Spleen (tissue), 11 donors: ENCODE measurements at regions not wholly inside any gene's neighbourhood (a gene's known extent, or its start where the extent isn't known, plus 50 kb on each side); places are given as distances from the start of the nearest gene placed in this dataset.

Experiments used
- DNase-seq: peaks from one replicate; pipeline ENCODE4 v3.0.0-alpha.2; 2020
- H3K27ac ChIP-seq, 8 donors: fragments of 200-600 bp; sonication (generic) in 7 of 8; 1 replicate in 4 of 8; 2 replicates in 4 of 8; pipeline versions ENCODE4 v1.5.0 to v1.8.0; 2016 to 2021; ENCODE audit warnings: inconsistent platforms in 4 of 8, mild to moderate bottlenecking in 4 of 8, moderate library complexity in 1 of 8
- H3K27me3 ChIP-seq, 7 donors: fragments of 200-600 bp; sonication (generic) in 6 of 7; replicated peaks in 1 of 7; 1 replicate in 4 of 7; 2 replicates in 3 of 7; pipeline versions ENCODE4 v1.5.0 to v1.8.0; 2016 to 2021; ENCODE audit warnings: inconsistent platforms in 3 of 7, mild to moderate bottlenecking in 1 of 7
- H3K36me3 ChIP-seq, 6 donors: fragments of 200-600 bp; sonication (generic) in 5 of 6; 1 replicate in 4 of 6; 2 replicates in 2 of 6; pipeline versions ENCODE4 v1.5.0 to v1.8.0; 2016 to 2021; ENCODE audit warnings: inconsistent platforms in 2 of 6
- H3K4me1 ChIP-seq, 6 donors: fragments of 200-600 bp; sonication (generic) in 5 of 6; 1 replicate in 3 of 6; 2 replicates in 3 of 6; pipeline versions ENCODE4 v1.5.0 to v1.8.0; 2016 to 2021; ENCODE audit warnings: inconsistent platforms in 3 of 6
- H3K4me3 ChIP-seq, 8 donors: fragments of 200-600 bp; sonication (generic) in 7 of 8; 1 replicate in 4 of 8; 2 replicates in 4 of 8; pipeline versions ENCODE4 v1.5.0 to v1.8.0; 2016 to 2021; ENCODE audit warnings: inconsistent platforms in 4 of 8, mild to moderate bottlenecking in 4 of 8, moderate library complexity in 2 of 8
- H3K9me3 ChIP-seq, 8 donors: fragments of 200-600 bp; sonication (generic) in 7 of 8; 1 replicate in 4 of 8; 2 replicates in 4 of 8; pipeline versions ENCODE4 v1.5.0 to v1.8.0; 2016 to 2021; ENCODE audit warnings: inconsistent platforms in 4 of 8
- CTCF ChIP-seq, 11 experiments: fragments of 200-600 bp in 7 of 11; fragments of 450-650 bp in 4 of 11; sonication (generic) in 4 of 11; IDR thresholded peaks in 8 of 11; conservative IDR thresholded peaks in 3 of 11; 1 replicate in 7 of 11; 2 replicates in 4 of 11; pipeline versions ENCODE4 v1.4.0 to v1.8.0; 2016 to 2021; ENCODE audit warnings: antibody characterized with exemption in 11 of 11, inconsistent platforms in 4 of 11, mild to moderate bottlenecking in 1 of 11
- POLR2A ChIP-seq, 3 donors: fragments of 450-650 bp; IDR thresholded peaks; one replicate each; pipeline ENCODE4 v1.5.1; 2017; ENCODE audit warnings: antibody characterized with exemption in 3 of 3, mild to moderate bottlenecking in 1 of 3
- POLR2AphosphoS5 ChIP-seq, 3 donors: sonication (generic); formaldehyde crosslinking; IDR thresholded peaks; one replicate each; pipeline ENCODE4 v1.5.1; 2017; ENCODE audit warnings: antibody characterized with exemption in 3 of 3
- WGBS, 5 donors: extraction: QIAGEN DNeasy Blood & Tissue Kit in 3 of 5; methylation state at CpG; one replicate each; pipeline versions ENCODE4 v1.1.5 to v1.1.7; 2013 to 2018; 5-methylcytosine and 5-hydroxymethylcytosine counted together
- intact Hi-C: fragments of 100-400 bp; cut with DNase I; formaldehyde crosslinking; loops from one replicate; pipeline ENCODE4 v1.15.0; 2023; ENCODE audit warnings: low total_unique reads
- donor health status: healthy with polysubstance abuse.
- donor health status: DM: no; HTN: no; CAD: no; lungs with moderate emphysema.
- donor health status: DM: no; HTN: no; CAD: no.
- donor health status: Bipolar disorder and iron deficiency.
- donor health status: healthy.
- donor health status: DM: no; HTN: no; CAD: no.
- donor health status: DM: yes; HTN: yes; CAD: no.

- DNase-seq: no peak
- 84 to 94% (median 93%) methylated on average over 6 of the region's 6 CpGs for WGBS, 5 donors
- intact Hi-C loops: no loop called here
- peaks cover 0 to 10% (median 0%) of the 10 kb centered on the region in 6 donors for H3K4me1 ChIP-seq
- no peak for TF ChIP-seq POLR2AphosphoS5 (IDR thresholded peaks at IDR 0.05)
- no peak for TF ChIP-seq POLR2A (IDR thresholded peaks at IDR 0.05)
- no peak for TF ChIP-seq CTCF (IDR thresholded peaks at IDR 0.05 in 8 of 11, conservative IDR thresholded peaks at IDR 0.05 in 3 of 11)
- H3K4me3 ChIP-seq: no peak overlapping the region
- H3K36me3 ChIP-seq: no peaks in the 10 kb centered on the region
- no peak overlapping the region for H3K27ac ChIP-seq
- H3K27me3 ChIP-seq: no peaks in the 10 kb centered on the region
- H3K9me3 ChIP-seq: peaks cover 0 to 8% (median 0%) of the 10 kb centered on the region in 8 donors
Observed at GRCh38 chr6:156351346-156351966, 425.7 kb upstream of the ARID1B start.

GRCh38 chr6:156350337-156350736 is 426.8 kb upstream of the ARID1B start:
- WGBS, 5 donors: 77 to 93% (median 86%) methylated on average over 4 of the region's 4 CpGs
- intact Hi-C loops: no loop called here
- Histone ChIP-seq H3K4me1 (peaks cover 0 to 10% (median 0%) of the 10 kb centered on the region in 6 donors), H3K27ac (no peak overlapping the region), H3K36me3 (no peaks in the 10 kb centered on the region), H3K9me3 (peaks cover 0 to under 1% (median 0%) of the 10 kb centered on the region in 8 donors), H3K27me3 (no peaks in the 10 kb centered on the region), H3K4me3 (no peak overlapping the region)
- TF ChIP-seq POLR2AphosphoS5 (IDR thresholded peaks at IDR 0.05) (no peak), CTCF (IDR thresholded peaks at IDR 0.05 in 8 of 11, conservative IDR thresholded peaks at IDR 0.05 in 3 of 11) (no peak), POLR2A (IDR thresholded peaks at IDR 0.05) (no peak)
- DNase-seq: no peak

GRCh38 chr6:156348849-156349248 is 428.3 kb upstream of the ARID1B start:
- Histone ChIP-seq H3K27me3 (no peaks in the 10 kb centered on the region), H3K9me3 (no peaks in the 10 kb centered on the region), H3K4me1 (peaks cover 0 to 10% (median 0%) of the 10 kb centered on the region in 6 donors), H3K36me3 (no peaks in the 10 kb centered on the region), H3K27ac (no peak overlapping the region), H3K4me3 (no peak overlapping the region)
- 52 to 86% (median 77%) methylated on average over 2 of the region's 2 CpGs for WGBS, 5 donors
- intact Hi-C loops: no loop called here
- no peak for DNase-seq
- TF ChIP-seq POLR2A (IDR thresholded peaks at IDR 0.05) (no peak), CTCF (IDR thresholded peaks at IDR 0.05 in 8 of 11, conservative IDR thresholded peaks at IDR 0.05 in 3 of 11) (no peak), POLR2AphosphoS5 (IDR thresholded peaks at IDR 0.05) (no peak)

- TF ChIP-seq POLR2A (IDR thresholded peaks at IDR 0.05) (no peak), CTCF (IDR thresholded peaks at IDR 0.05 in 8 of 11, conservative IDR thresholded peaks at IDR 0.05 in 3 of 11) (no peak), POLR2AphosphoS5 (IDR thresholded peaks at IDR 0.05) (no peak)
- H3K36me3 ChIP-seq: no peaks in the 10 kb centered on the region
- peak overlapping the region in 1 of 8 donors; percentile 15 for H3K4me3 ChIP-seq
- intact Hi-C loops: no loop called here
- 21 to 60% (median 35%) methylated on average over 4 of the region's 4 CpGs for WGBS, 5 donors
- H3K9me3 ChIP-seq: no peaks in the 10 kb centered on the region
- peak overlapping the region in 2 of 8 donors; percentile 31 to 47 for H3K27ac ChIP-seq
- H3K4me1 ChIP-seq: peaks cover 0 to 10% (median 0%) of the 10 kb centered on the region in 6 donors
- no peak for DNase-seq
- no peaks in the 10 kb centered on the region for H3K27me3 ChIP-seq
Observed at GRCh38 chr6:156348424-156348823, 428.8 kb upstream of the ARID1B start.
